ENCODE measurements at regions not wholly inside any gene's neighbourhood (a gene's known extent, or its start where the extent isn't known, plus 50 kb on each side); places are given as distances from the start of the nearest gene placed in this dataset.

- Histone ChIP-seq H3K9me3 (ENCODE audit: low read length) (no peaks in the 10 kb centered on the region), H3K4me2 (ENCODE audit: low read length) (no peak overlapping the region), H3K36me3 (ENCODE audit: low read depth, low read length) (no peaks in the 10 kb centered on the region), H3K4me3 (ENCODE audit: low read length) (no peak overlapping the region), H3K27me3 (ENCODE audit: low read length) (no peaks in the 10 kb centered on the region), H4K20me1 (ENCODE audit: low read length) (no peaks in the 10 kb centered on the region), H2AFZ (ENCODE audit: low read length) (no peak overlapping the region), H3F3A (ENCODE audit: low read length, unreplicated experiment) (no peaks in the 10 kb centered on the region), H3K4me1 (ENCODE audit: insufficient read depth, low read length) (no peaks in the 10 kb centered on the region), H3K9me2 (replicated peaks; ENCODE audit: low read length) (no peaks in the 10 kb centered on the region), H3K79me2 (ENCODE audit: low read length) (no peaks in the 10 kb centered on the region), H3K27ac (ENCODE audit: low read length) (no peak overlapping the region), H3K9ac (ENCODE audit: low read length) (no peak overlapping the region)
- TF ChIP-seq EZH2 (IDR thresholded peaks at IDR 0.05; ENCODE audit: low read length, unreplicated experiment): no peak
- TF ChIP-seq EZH2phosphoT487 (IDR thresholded peaks at IDR 0.05; ENCODE audit: borderline replicate concordance, low read length): no peak
- TF ChIP-seq CTCF (conservative IDR thresholded peaks at IDR 0.05; ENCODE audit: low read depth, low read length): no peak
- ATAC-seq (no peak), DNase-seq (no peak)
- ChIA-PET CTCF (no interaction called here), POLR2A (ENCODE audit: unreplicated experiment) (no interaction called here)
- no TSS peak for BruUV-seq (replicated peaks)
- intact Hi-C loops (cut with micrococcal nuclease): no loop called here
Measured at GRCh38 chr10:107215681-107216080, 51.2 kb upstream of the SORCS1 start.
